ENCODE measurements at regions not wholly inside any gene's neighbourhood (a gene's known extent, or its start where the extent isn't known, plus 50 kb on each side); places are given as distances from the start of the nearest gene placed in this dataset.

GRCh38 chr2:103289105-103289725 is 527.4 kb downstream of the TMEM182 start:
- TF ChIP-seq CTCF (conservative IDR thresholded peaks at IDR 0.05; ENCODE audit: low read depth, low read length): 0 out of 2 replicates have a peak, but pooled peaks have one; percentile 20
- no peak for TF ChIP-seq EZH2 (IDR thresholded peaks at IDR 0.05; ENCODE audit: borderline replicate concordance, low read depth, low read length, poor library complexity, severe bottlenecking)
